K562 (cell line): ENCODE measurements at regions not wholly inside any gene's neighbourhood (a gene's known extent, or its start where the extent isn't known, plus 50 kb on each side); places are given as distances from the start of the nearest gene placed in this dataset.

Experiments
- ATAC-seq: fragments of 200-7000 bp; cut with Tn5 transposase; 3 replicates; pipeline ENCODE4 v1.9.1; 2020; ENCODE audit warnings: moderate library complexity
- BruUV-seq: library from RNA; stranded (reverse); fragments of 400-500 nt; replicated peaks from 2 replicates; lab custom pipeline; 2021; lab: Mats Ljungman, UMichigan
- CTCF ChIA-PET: fragments of 300-600 bp; formaldehyde crosslinking; extraction: SDS; loops from one replicate; lab custom pipeline; 2021; ENCODE audit warnings: low intra/inter-chr PET ratio; lab: Yijun Ruan, JAX
- POLR2A ChIA-PET: fragments of 300-600, 350-650 bp; sonication (Branson Sonifier 250); formaldehyde crosslinking; extraction: SDS; loops from one replicate; lab custom pipeline; 2021; ENCODE audit warnings: antibody characterized with exemption, inconsistent platforms; lab: Yijun Ruan, JAX
- DNase-seq, 4 experiments: peaks; one replicate each; pipeline versions ENCODE4 v3.0.0 to v3.0.0-alpha.2; 2011 to 2018; ENCODE audit warnings: low spot score in 3 of 4, mixed read lengths in 3 of 4; ENCODE audit errors: extremely low read depth in 1 of 4
- FAIRE-seq: peaks from 2 replicates; lab custom pipeline; 2011; peaks lifted over from hg19 to GRCh38; lab: Jason Lieb, UNC
- H2AFZ ChIP-seq: 2 replicates; pipeline ENCODE4 v1.6.0; 2011; ENCODE audit warnings: low read depth, low read length, control low read depth, inconsistent platforms
- H3K27ac ChIP-seq: fragments of 200-600 bp; 3 replicates; pipeline ENCODE4 v1.8.0; 2011; ENCODE audit warnings: low read depth, mild to moderate bottlenecking, control low read depth, inconsistent platforms, low read length, moderate library complexity, mixed read lengths; ENCODE audit errors: extremely low read depth
- H3K27me3 ChIP-seq, 2 experiments: fragments of 300-600 bp in 1 of 2; 2 replicates in 1 of 2; 3 replicates in 1 of 2; pipeline versions ENCODE4 v1.6.0 to v1.8.0; 2011; ENCODE audit warnings: inconsistent platforms in 2 of 2, low read length in 2 of 2, mild to moderate bottlenecking in 1 of 2, mixed read lengths in 1 of 2, moderate library complexity in 1 of 2; ENCODE audit not compliant: control insufficient read depth in 2 of 2, insufficient read depth in 2 of 2
- H3K36me3 ChIP-seq: fragments of 300-600 bp; 3 replicates; pipeline ENCODE4 v1.8.0; 2011; ENCODE audit warnings: mild to moderate bottlenecking, low read length, inconsistent platforms; ENCODE audit not compliant: control insufficient read depth, insufficient read depth
- H3K4me1 ChIP-seq, 2 experiments: fragments of 200-600 bp in 1 of 2; replicated peaks in 1 of 2; 2 replicates in 1 of 2; 3 replicates in 1 of 2; pipeline versions ENCODE4 v1.5.1 to v1.8.0; 2011; ENCODE audit warnings: inconsistent platforms in 2 of 2, low read length in 2 of 2, mild to moderate bottlenecking in 1 of 2, mixed read lengths in 1 of 2, moderate library complexity in 1 of 2; ENCODE audit not compliant: control insufficient read depth in 2 of 2, insufficient read depth in 2 of 2
- H3K4me2 ChIP-seq: 2 replicates; pipeline ENCODE4 v1.6.1; 2011; ENCODE audit warnings: low read length, control low read depth, inconsistent platforms, mixed read lengths; ENCODE audit not compliant: insufficient read depth
- H3K4me3 ChIP-seq: fragments of 200-600 bp; sonication (generic), shearing (Covaris generic); 2 replicates; pipeline ENCODE4 v1.5.1; 2016; ENCODE audit warnings: control low read depth, inconsistent platforms
- H3K79me2 ChIP-seq: fragments of 200-600 bp; 3 replicates; pipeline ENCODE4 v1.8.0; 2011; ENCODE audit warnings: low read length, inconsistent platforms; ENCODE audit not compliant: control insufficient read depth, insufficient read depth
- H3K9ac ChIP-seq, 2 experiments: 2 replicates each; pipeline versions ENCODE4 v1.6.0 to v1.6.1; 2011; ENCODE audit warnings: low read depth in 2 of 2, low read length in 2 of 2, control low read depth in 1 of 2, inconsistent platforms in 1 of 2, mild to moderate bottlenecking in 1 of 2, mixed read lengths in 1 of 2; ENCODE audit not compliant: insufficient read depth in 1 of 2
- H3K9me1 ChIP-seq: one replicate; pipeline ENCODE4 v1.6.0; 2011; ENCODE audit warnings: inconsistent platforms, mild to moderate bottlenecking, low read length, moderate library complexity; ENCODE audit not compliant: control insufficient read depth, insufficient read depth
- H3K9me3 ChIP-seq: replicated peaks from 2 replicates; pipeline ENCODE4 v1.5.1; 2011; ENCODE audit warnings: low read depth, low read length, inconsistent platforms; ENCODE audit not compliant: control insufficient read depth, insufficient read depth
- H4K20me1 ChIP-seq: replicated peaks from 2 replicates; pipeline ENCODE4 v1.6.1; 2011; ENCODE audit warnings: low read length, inconsistent platforms, mixed read lengths; ENCODE audit not compliant: control insufficient read depth, insufficient read depth
- CTCF ChIP-seq, 3 experiments: IDR thresholded peaks in 2 of 3; conservative IDR thresholded peaks in 1 of 3; 2 replicates each; pipeline ENCODE4 v1.5.1; 2011 to 2012; ENCODE audit warnings: low read length in 3 of 3, mild to moderate bottlenecking in 3 of 3, control low read depth in 2 of 3, improper control_type of control experiment in 1 of 3, inconsistent platforms in 1 of 3, low read depth in 1 of 3, mixed read lengths in 1 of 3, moderate library complexity in 1 of 3; ENCODE audit not compliant: insufficient read depth in 2 of 3
- EP300 ChIP-seq: IDR thresholded peaks from 2 replicates; pipeline ENCODE4 v1.6.1; 2012; ENCODE audit warnings: low read length, improper control_type of control experiment
- FOXJ2 ChIP-seq: fragments of 200-800 bp; sonication (Bioruptor generic); IDR thresholded peaks from 2 replicates; pipeline ENCODE4 v1.6.1; 2016; ENCODE audit warnings: missing genetic modification characterization, missing compliant biosample characterization
- NFATC3 ChIP-seq: fragments of 450-650 bp; IDR thresholded peaks from 2 replicates; pipeline ENCODE4 v1.6.1; 2017; ENCODE audit warnings: mild to moderate bottlenecking
- NR4A1 ChIP-seq, 2 experiments: fragments of 250-450 bp in 1 of 2; fragments of 450-650 bp in 1 of 2; sonication (Bioruptor Pico) in 1 of 2; IDR thresholded peaks; 2 replicates each; pipeline versions ENCODE4 v1.4.0 to v1.6.1; 2016 to 2020; ENCODE audit warnings: mild to moderate bottlenecking in 2 of 2, missing compliant biosample characterization in 1 of 2, missing genetic modification characterization in 1 of 2, moderate library complexity in 1 of 2
- PKNOX1 ChIP-seq: fragments of 450-650 bp; IDR thresholded peaks from 2 replicates; pipeline ENCODE4 v1.6.1; 2016
- POLR2H ChIP-seq: IDR thresholded peaks from 2 replicates; pipeline ENCODE4 v1.6.1; 2016; ENCODE audit warnings: missing genetic modification characterization, low read depth, mild to moderate bottlenecking, control low read depth, missing compliant biosample characterization, moderate library complexity
- RCOR1 ChIP-seq, 2 experiments: IDR thresholded peaks; 2 replicates each; pipeline ENCODE4 v1.6.1; 2012; ENCODE audit warnings: low read depth in 2 of 2, low read length in 2 of 2, borderline replicate concordance in 1 of 2, improper control_type of control experiment in 1 of 2
- RFX1 ChIP-seq: fragments of 450-650 bp; IDR thresholded peaks from 2 replicates; pipeline ENCODE4 v1.6.1; 2016; ENCODE audit warnings: mild to moderate bottlenecking, moderate library complexity
- ZKSCAN3 ChIP-seq: fragments of 250-450 bp; sonication (Bioruptor Pico); IDR thresholded peaks from 2 replicates; pipeline ENCODE4 v1.4.0; 2020
- ZNF695 ChIP-seq: fragments of 450-650 bp; formaldehyde crosslinking; IDR thresholded peaks from 2 replicates; pipeline ENCODE4 v1.4.0; 2020; ENCODE audit warnings: mild to moderate bottlenecking, moderate library complexity
- WGBS: fragments of 100-300 bp; shearing (Covaris generic); methylation state at CpG from one replicate; pipeline ENCODE4 v1.1.6; 2016; ENCODE audit warnings: low coverage, mixed read lengths; ENCODE audit not compliant: insufficient coverage; ENCODE audit errors: missing lambda C conversion rate; 5-methylcytosine and 5-hydroxymethylcytosine counted together
- in situ Hi-C: fragments of 300-500 bp; cut with MboI; formaldehyde crosslinking; loops from 4 replicates; pipeline ENCODE4 v1.15.0; 2018; ENCODE audit warnings: inconsistent platforms, mixed read lengths
- intact Hi-C: fragments of 100-400 bp; cut with micrococcal nuclease; formaldehyde crosslinking; loops from 2 replicates; pipeline ENCODE4 v1.14.2; 2022

DNA sequence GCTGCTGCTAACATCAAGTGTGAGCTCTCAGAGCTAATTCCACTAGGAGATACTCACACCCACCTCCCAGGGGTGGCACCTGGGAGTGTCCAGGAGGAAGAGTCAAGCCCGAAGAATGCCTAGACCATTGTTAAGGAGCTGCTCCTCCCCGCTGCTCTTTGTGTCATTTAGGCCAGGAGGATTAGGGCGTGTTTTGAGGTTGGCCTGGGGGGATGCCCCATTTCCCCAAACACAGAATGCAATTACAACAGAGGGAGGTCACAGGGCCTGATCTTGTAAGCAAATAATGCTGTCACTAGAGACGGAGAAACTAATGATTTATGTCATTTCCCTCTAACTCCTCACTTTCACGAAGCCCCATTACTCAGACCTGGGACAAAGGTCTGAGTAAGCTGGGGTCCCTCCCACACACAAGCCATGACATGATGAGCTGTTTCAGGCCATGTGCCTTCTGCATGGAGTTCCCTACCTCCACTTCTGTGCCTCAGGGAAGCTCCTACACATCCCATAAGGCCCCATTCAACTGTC lies 312.5 kb downstream of the ACTL7B start (continued):
- no peak for TF ChIP-seq CTCF (IDR thresholded peaks at IDR 0.05 in 2 of 3, conservative IDR thresholded peaks at IDR 0.05 in 1 of 3; ENCODE audit: insufficient read depth in 2 of 3, low read depth in 1 of 3, low read length in 3 of 3)
- TF ChIP-seq RFX1: no peak
- no peak for TF ChIP-seq ZNF695 (CRISPR knock-in tag)
- TF ChIP-seq PKNOX1: 0 out of 2 replicates have a peak, but pooled peaks have one; percentile 19

DNA sequence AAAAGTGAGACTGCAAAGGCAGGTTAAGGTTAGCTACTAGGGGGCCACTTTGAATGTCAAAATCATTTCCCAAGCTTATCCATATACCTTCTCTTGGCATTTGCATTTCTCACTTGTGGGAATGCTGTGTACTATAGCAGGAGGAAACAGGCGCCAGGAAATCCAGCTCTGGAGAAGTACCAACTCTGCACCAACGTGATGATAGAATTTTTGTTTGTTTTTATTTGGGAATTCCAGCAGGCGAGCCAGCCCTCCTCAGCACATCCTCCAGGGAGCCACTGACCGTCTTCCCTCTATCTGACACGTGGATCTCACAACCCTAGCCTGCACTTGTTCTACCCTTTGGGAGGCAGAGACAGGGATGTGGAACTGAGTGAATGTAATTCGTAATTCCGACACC lies 318.0 kb downstream of the ACTL7B start:
- no peak overlapping the region for H3K4me2 ChIP-seq
- ChIA-PET POLR2A (interaction anchor here (1.2 kb wide), 1 partner anchor 14 kb away, joined by 3 read pairs; no protein-coding TSS in a partner anchor), CTCF (no interaction called here)
- no peak overlapping the region for H3K4me3 ChIP-seq
- WGBS: 0% methylated on average over 7 of the region's 7 CpGs
- no peaks in the 10 kb centered on the region for H3K9me3 ChIP-seq
- H2AFZ ChIP-seq: no peak overlapping the region
- no peaks in the 10 kb centered on the region for H3K4me1 ChIP-seq
- H3K27me3 ChIP-seq: no peaks in the 10 kb centered on the region; a peak in 1 of 5 replicates
- H3K27ac ChIP-seq: no peak overlapping the region
- ATAC-seq (no peak), DNase-seq (no peak), FAIRE-seq (no peak)
- no peaks in the 10 kb centered on the region for H3K79me2 ChIP-seq
- BruUV-seq: no TSS peak
- in situ Hi-C loops (no loop called here), intact Hi-C loops (no loop called here)
- no peaks in the 10 kb centered on the region for H3K36me3 ChIP-seq
- TF ChIP-seq EP300 (no peak), RCOR1 (IDR thresholded peaks at IDR 0.05; ENCODE audit: borderline replicate concordance in 1 of 2, low read depth in 2 of 2, low read length in 2 of 2) (no peak), NFATC3 (no peak), NR4A1 (CRISPR knock-in tag; IDR thresholded peaks at IDR 0.05) (no peak), NR4A1 (tag; IDR thresholded peaks at IDR 0.05) (no peak), ZKSCAN3 (CRISPR knock-in tag) (no peak), FOXJ2 (tag) (no peak), POLR2H (tag) (no peak)
- no peak overlapping the region for H3K9ac ChIP-seq
- no peaks in the 10 kb centered on the region for H4K20me1 ChIP-seq
- H3K9me1 ChIP-seq: no peaks in the 10 kb centered on the region
